MM.1S (cell line): ENCODE measurements at regions not wholly inside any gene's neighbourhood (a gene's known extent, or its start where the extent isn't known, plus 50 kb on each side); places are given as distances from the start of the nearest gene placed in this dataset.

Experiments
- DNase-seq: peaks from one replicate; pipeline ENCODE4 v3.0.0-alpha.2; 2015
- H2AFZ ChIP-seq: fragments of 300-600 bp; sonication (generic); 2 replicates; pipeline ENCODE4 v1.6.0; 2016; ENCODE audit warnings: antibody characterized with exemption, low read length
- H3F3A ChIP-seq: fragments of 300-600 bp; sonication (generic); 2 replicates; pipeline ENCODE4 v1.6.1; 2016; ENCODE audit warnings: mild to moderate bottlenecking, antibody characterized with exemption, low read length, moderate library complexity, mixed read lengths; ENCODE audit not compliant: insufficient read depth
- H3K27ac ChIP-seq: fragments of 300-600 bp; sonication (generic); 2 replicates; pipeline ENCODE4 v1.5.1; 2016; ENCODE audit warnings: mild to moderate bottlenecking, low read length
- H3K27me3 ChIP-seq: fragments of 300-600 bp; sonication (generic); replicated peaks from 2 replicates; pipeline ENCODE4 v1.6.0; 2016; ENCODE audit warnings: low read length; ENCODE audit not compliant: insufficient read depth
- H3K36me3 ChIP-seq: fragments of 300-600 bp; sonication (generic); replicated peaks from 2 replicates; pipeline ENCODE4 v1.6.1; 2016; ENCODE audit warnings: mild to moderate bottlenecking, low read length, mixed read lengths; ENCODE audit not compliant: insufficient read depth
- H3K4me1 ChIP-seq: fragments of 300-600 bp; sonication (generic); 2 replicates; pipeline ENCODE4 v1.6.1; 2016; ENCODE audit warnings: low read length, mixed read lengths
- H3K4me2 ChIP-seq: fragments of 300-600 bp; sonication (generic); 2 replicates; pipeline ENCODE4 v1.6.0; 2016; ENCODE audit warnings: low read depth, low read length
- H3K4me3 ChIP-seq: fragments of 300-600 bp; sonication (generic); 2 replicates; pipeline ENCODE4 v1.5.1; 2016; ENCODE audit warnings: low read length, mixed read lengths
- H3K79me2 ChIP-seq: fragments of 300-600 bp; sonication (generic); 2 replicates; pipeline ENCODE4 v1.6.1; 2016; ENCODE audit warnings: mixed run types, low read length, mixed read lengths
- H3K9ac ChIP-seq: fragments of 300-600 bp; sonication (generic); 2 replicates; pipeline ENCODE4 v1.6.1; 2016; ENCODE audit warnings: low read length, mixed read lengths
- H3K9me2 ChIP-seq: fragments of 300-600 bp; sonication (generic); replicated peaks from 2 replicates; pipeline ENCODE4 v1.6.1; 2016; ENCODE audit warnings: mild to moderate bottlenecking, low read length, mixed read lengths; ENCODE audit not compliant: insufficient read depth
- H3K9me3 ChIP-seq: fragments of 300-600 bp; sonication (generic); replicated peaks from 2 replicates; pipeline ENCODE4 v1.6.1; 2016; ENCODE audit warnings: mild to moderate bottlenecking, low read length, mixed read lengths; ENCODE audit not compliant: insufficient read depth
- H4K20me1 ChIP-seq: fragments of 300-600 bp; sonication (generic); 2 replicates; pipeline ENCODE4 v1.6.1; 2016; ENCODE audit warnings: mild to moderate bottlenecking, low read length, moderate library complexity, mixed read lengths; ENCODE audit not compliant: insufficient read depth
- CTCF ChIP-seq: fragments of 300-600 bp; sonication (generic); IDR thresholded peaks from 2 replicates; pipeline ENCODE4 v1.5.1; 2016; ENCODE audit warnings: antibody characterized with exemption, low read length, mixed read lengths
- EZH2 ChIP-seq: fragments of 300-600 bp; sonication (generic); optimal IDR thresholded peaks from 2 replicates; pipeline ENCODE3; 2017; ENCODE audit warnings: low read depth, mild to moderate bottlenecking, antibody characterized with exemption, low read length, mixed read lengths
- EZH2phosphoT487 ChIP-seq: fragments of 300-600 bp; sonication (generic); IDR thresholded peaks from 2 replicates; pipeline ENCODE4 v1.6.1; 2018; ENCODE audit warnings: antibody characterized with exemption, low read length

- 0 out of 2 replicates have a peak, but pooled peaks cover 2% of the 10 kb centered on the region for H3K4me1 ChIP-seq
- no peaks in the 10 kb centered on the region for H3K9me2 ChIP-seq
- H2AFZ ChIP-seq, result no peak overlapping the region
- H3K36me3 ChIP-seq, result no peaks in the 10 kb centered on the region
- no peak for TF ChIP-seq CTCF
- no peak for TF ChIP-seq EZH2
- TF ChIP-seq EZH2phosphoT487, result no peak
- no peaks in the 10 kb centered on the region for H3K9me3 ChIP-seq
- no peak overlapping the region for H3K4me3 ChIP-seq
- no peaks in the 10 kb centered on the region for H3K79me2 ChIP-seq
- H3K9ac ChIP-seq, result no peak overlapping the region
- no peaks in the 10 kb centered on the region for H4K20me1 ChIP-seq
- DNase-seq, result no peak
- H3K4me2 ChIP-seq, result no peak overlapping the region
- peaks cover 60% of the 10 kb centered on the region for H3K27me3 ChIP-seq
- H3K27ac ChIP-seq, result no peak overlapping the region
- H3F3A ChIP-seq, result no peaks in the 10 kb centered on the region
Observed at GRCh38 chr1:4932311-4933030, 278.1 kb downstream of the AJAP1 start.

DNA sequence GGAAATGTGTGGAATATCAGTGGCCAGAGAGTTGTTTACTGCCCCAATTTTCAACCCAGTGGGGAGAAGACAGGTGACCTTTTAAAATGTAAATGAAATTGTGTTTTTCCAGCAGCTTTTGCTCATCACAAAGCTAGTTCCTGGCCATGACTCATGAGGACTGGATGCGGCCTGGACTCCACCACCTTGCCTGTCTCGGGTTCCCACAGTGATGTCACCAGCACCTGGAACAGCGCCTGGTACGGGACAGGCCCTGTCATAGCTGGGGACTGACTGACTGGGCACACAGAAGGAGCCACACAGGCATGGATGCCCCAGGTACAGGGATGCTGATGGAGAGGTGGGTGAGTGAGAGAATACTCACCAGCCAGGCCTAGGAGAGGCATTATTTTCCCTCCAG lies 277.1 kb downstream of the AJAP1 start:
- Histone ChIP-seq H3K27ac (no peak overlapping the region), H3K4me2 (no peak overlapping the region), H2AFZ (no peak overlapping the region), H3K27me3 (peaks cover 70% of the 10 kb centered on the region), H3K36me3 (no peaks in the 10 kb centered on the region), H3K4me3 (no peak overlapping the region), H3K9me3 (no peaks in the 10 kb centered on the region), H3K9ac (no peak overlapping the region), H4K20me1 (no peaks in the 10 kb centered on the region), H3K4me1 (no peaks in the 10 kb centered on the region), H3K79me2 (no peaks in the 10 kb centered on the region), H3F3A (no peaks in the 10 kb centered on the region), H3K9me2 (no peaks in the 10 kb centered on the region)
- DNase-seq, result no peak
- TF ChIP-seq EZH2, result no peak
- TF ChIP-seq EZH2phosphoT487, result no peak
- no peak for TF ChIP-seq CTCF

DNA sequence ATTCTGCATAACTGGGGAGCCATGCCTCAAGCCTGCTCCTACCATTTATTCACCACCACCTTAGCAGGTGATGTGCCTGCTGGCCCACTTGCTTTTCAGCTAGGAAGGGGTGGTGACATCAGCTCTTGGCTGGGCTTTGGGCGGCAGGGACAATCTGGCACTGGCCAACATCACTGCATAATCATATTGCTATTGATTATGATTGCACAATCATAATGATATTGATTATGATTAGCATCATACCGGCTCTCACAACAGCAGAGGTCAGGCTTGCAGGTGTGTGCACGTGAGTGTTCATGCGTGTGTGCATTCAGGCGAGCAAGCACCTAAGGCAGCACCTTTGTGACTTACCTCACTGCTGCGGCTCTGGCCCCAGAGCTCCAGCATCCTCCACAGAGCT lies 273.8 kb downstream of the AJAP1 start:
- Histone ChIP-seq H2AFZ (no peak overlapping the region), H3K36me3 (no peaks in the 10 kb centered on the region), H4K20me1 (no peaks in the 10 kb centered on the region), H3K4me2 (no peak overlapping the region), H3K27me3 (peaks cover 64% of the 10 kb centered on the region), H3K9me2 (no peaks in the 10 kb centered on the region), H3K27ac (no peak overlapping the region), H3K9ac (no peak overlapping the region), H3K4me1 (no peaks in the 10 kb centered on the region), H3F3A (no peaks in the 10 kb centered on the region), H3K79me2 (no peaks in the 10 kb centered on the region), H3K4me3 (no peak overlapping the region), H3K9me3 (no peaks in the 10 kb centered on the region)
- no peak for TF ChIP-seq EZH2phosphoT487
- no peak for TF ChIP-seq CTCF
- no peak for TF ChIP-seq EZH2
- no peak for DNase-seq
